Kidney glomerular epithelial cell (primary cell): ENCODE measurements at regions not wholly inside any gene's neighbourhood (a gene's known extent, or its start where the extent isn't known, plus 50 kb on each side); places are given as distances from the start of the nearest gene placed in this dataset.

ENCODE experiments used
- DNase-seq: peaks from one replicate; lab custom pipeline; 2025; lab: John Stamatoyannopoulos, UW

- peak; percentile 63 for DNase-seq
Observed at GRCh38 chr7:125668321-125668993, 738.8 kb upstream of the POT1 start.

- no peak for DNase-seq
Observed at GRCh38 chr7:125664625-125665024, 735.0 kb upstream of the POT1 start.

GRCh38 chr7:125663961-125664360 is 734.3 kb upstream of the POT1 start:
- DNase-seq: peak; percentile 52

- no peak for DNase-seq
Observed at GRCh38 chr7:125661677-125662076, 732.1 kb upstream of the POT1 start.

GRCh38 chr7:125661006-125661405 is 731.4 kb upstream of the POT1 start:
- DNase-seq: no peak

- DNase-seq: no peak
Observed at GRCh38 chr7:125654076-125654475, 724.5 kb upstream of the POT1 start.

GRCh38 chr7:125651823-125652528 is 722.4 kb upstream of the POT1 start:
- no peak for DNase-seq

- no peak for DNase-seq
Observed at GRCh38 chr7:125648543-125648942, 718.9 kb upstream of the POT1 start.

GRCh38 chr7:125645770-125646169 is 716.1 kb upstream of the POT1 start:
- no peak for DNase-seq

- no peak for DNase-seq
Observed at GRCh38 chr7:125644109-125644508, 714.5 kb upstream of the POT1 start.

- DNase-seq: no peak
Observed at GRCh38 chr7:125643302-125643701, 713.7 kb upstream of the POT1 start.

GRCh38 chr7:125641884-125642283 is 712.3 kb upstream of the POT1 start:
- DNase-seq: no peak

- DNase-seq: no peak
Observed at GRCh38 chr7:125636320-125636962, 706.8 kb upstream of the POT1 start.

GRCh38 chr7:125618516-125618915 is 688.9 kb upstream of the POT1 start:
- DNase-seq: no peak

GRCh38 chr7:125611582-125611981 is 682.0 kb upstream of the POT1 start:
- no peak for DNase-seq

- DNase-seq: no peak
Observed at GRCh38 chr7:125606671-125607070, 677.0 kb upstream of the POT1 start.

GRCh38 chr7:125605241-125605640 is 675.6 kb upstream of the POT1 start:
- DNase-seq: no peak

GRCh38 chr7:125602441-125602840 is 672.8 kb upstream of the POT1 start:
- DNase-seq: no peak

GRCh38 chr7:125599387-125599786 is 669.8 kb upstream of the POT1 start:
- DNase-seq: no peak

- no peak for DNase-seq
Observed at GRCh38 chr7:125592331-125592730, 662.7 kb upstream of the POT1 start.

- DNase-seq: no peak
Observed at GRCh38 chr7:125573126-125573525, 643.5 kb upstream of the POT1 start.

GRCh38 chr7:125572414-125572813 is 642.8 kb upstream of the POT1 start:
- DNase-seq: no peak

GRCh38 chr7:125568799-125569198 is 639.2 kb upstream of the POT1 start:
- no peak for DNase-seq
